OCI-LY1 (cell line): ENCODE measurements at regions not wholly inside any gene's neighbourhood (a gene's known extent, or its start where the extent isn't known, plus 50 kb on each side); places are given as distances from the start of the nearest gene placed in this dataset.
"Not testable (repeated sequence)": the region's sequence is repeated elsewhere in the genome, so short reads cannot be mapped to it uniquely, and the experiment has no call there.

Experiments used
- H2AFZ ChIP-seq: fragments of 200-600 bp; sonication (generic), shearing (Covaris generic); 2 replicates; pipeline ENCODE4 v1.6.0; 2014; ENCODE audit warnings: antibody characterized with exemption, mild to moderate bottlenecking, low read length
- H3F3A ChIP-seq: fragments of 200-600 bp; sonication (generic), shearing (Covaris generic); 2 replicates; pipeline ENCODE4 v1.6.0; 2014; ENCODE audit warnings: mild to moderate bottlenecking, antibody characterized with exemption, low read length, moderate library complexity; ENCODE audit not compliant: insufficient read depth
- H3K27ac ChIP-seq: fragments of 200-600 bp; sonication (generic); 2 replicates; pipeline ENCODE4 v1.5.1; 2014; ENCODE audit warnings: low read length, mixed run types, mild to moderate bottlenecking, low read depth; ENCODE audit not compliant: poor library complexity, severe bottlenecking
- H3K27me3 ChIP-seq: fragments of 200-600 bp; sonication (generic); 2 replicates; pipeline ENCODE4 v1.6.0; 2014; ENCODE audit warnings: antibody characterized with exemption, mild to moderate bottlenecking, low read length, moderate library complexity; ENCODE audit not compliant: insufficient read depth
- H3K36me3 ChIP-seq: fragments of 200-600 bp; sonication (generic); 2 replicates; pipeline ENCODE4 v1.6.1; 2014; ENCODE audit warnings: mild to moderate bottlenecking, antibody characterized with exemption, low read length, moderate library complexity, mixed read lengths; ENCODE audit not compliant: insufficient read depth
- H3K4me1 ChIP-seq: fragments of 200-600 bp; sonication (generic); 2 replicates; pipeline ENCODE4 v1.5.1; 2014; ENCODE audit warnings: mild to moderate bottlenecking, low read length, moderate library complexity; ENCODE audit not compliant: insufficient read depth, severe bottlenecking
- H3K4me2 ChIP-seq: fragments of 200-600 bp; sonication (generic), shearing (Covaris generic); 2 replicates; pipeline ENCODE4 v1.6.1; 2014; ENCODE audit warnings: low read length
- H3K4me3 ChIP-seq: fragments of 200-600 bp; sonication (generic); 2 replicates; pipeline ENCODE4 v1.5.1; 2014; ENCODE audit warnings: low read length, low read depth, mild to moderate bottlenecking, mixed read lengths; ENCODE audit not compliant: poor library complexity, severe bottlenecking
- H3K79me2 ChIP-seq: fragments of 200-600 bp; shearing (Covaris generic); 2 replicates; pipeline ENCODE4 v1.6.1; 2016; ENCODE audit warnings: mixed run types, low read length, mixed read lengths; ENCODE audit not compliant: insufficient read depth
- H3K9ac ChIP-seq: fragments of 200-600 bp; sonication (generic), shearing (Covaris generic); 2 replicates; pipeline ENCODE4 v1.6.1; 2014; ENCODE audit warnings: mild to moderate bottlenecking, low read length, mixed read lengths
- H3K9me2 ChIP-seq: fragments of 200-600 bp; sonication (generic), shearing (Covaris generic); 2 replicates; pipeline ENCODE4 v1.6.1; 2014; ENCODE audit warnings: low read depth, mild to moderate bottlenecking, low read length, mixed read lengths
- H3K9me3 ChIP-seq: fragments of 200-600 bp; shearing (Covaris generic); 2 replicates; pipeline ENCODE4 v1.6.1; 2014; ENCODE audit warnings: low read length, mixed read lengths
- H4K20me1 ChIP-seq: fragments of 200-600 bp; sonication (generic), shearing (Covaris generic); 2 replicates; pipeline ENCODE4 v1.6.0; 2016; ENCODE audit warnings: mild to moderate bottlenecking, low read length; ENCODE audit not compliant: insufficient read depth
- CTCF ChIP-seq: fragments of 200-600 bp; sonication (generic), shearing (Covaris generic); IDR thresholded peaks from 2 replicates; pipeline ENCODE4 v1.5.1; 2017; ENCODE audit warnings: mild to moderate bottlenecking, antibody characterized with exemption, low read length, moderate library complexity, mixed read lengths
- EZH2 ChIP-seq: fragments of 200-600 bp; sonication (generic), shearing (Covaris generic); IDR thresholded peaks from 2 replicates; pipeline ENCODE4 v1.8.0; 2017; ENCODE audit warnings: borderline replicate concordance, mixed run types, mild to moderate bottlenecking, antibody characterized with exemption, low read length, moderate library complexity, mixed read lengths

DNA sequence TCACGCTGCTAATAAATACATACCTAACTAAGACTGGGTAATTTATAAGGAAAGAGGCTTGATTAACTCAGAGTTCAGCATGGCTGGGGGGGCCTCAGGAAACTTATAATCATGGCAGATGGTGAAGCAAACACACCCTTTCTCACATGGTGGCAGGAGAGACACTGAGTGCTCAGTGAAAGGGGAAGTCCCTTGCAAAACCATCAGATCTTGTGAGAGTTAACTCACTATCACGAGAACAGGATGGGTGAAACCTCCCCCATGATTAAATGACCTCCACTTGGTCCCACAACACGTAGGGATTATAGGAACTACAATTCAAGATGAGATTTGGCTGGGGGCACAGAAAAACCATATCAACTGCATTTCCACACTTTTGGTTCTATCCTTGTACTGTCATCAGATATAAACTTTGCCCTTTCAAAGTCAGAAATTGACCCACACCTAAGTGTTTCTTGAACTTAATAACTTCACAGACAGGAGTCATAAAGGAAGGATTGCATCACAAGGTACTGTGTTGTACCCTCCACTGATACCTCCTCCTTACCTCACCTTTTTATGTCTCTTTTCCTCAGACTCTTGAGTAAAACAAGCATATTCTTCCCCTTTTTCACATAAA lies 319.1 kb upstream of the PIK3R1 start:
- TF ChIP-seq EZH2, result no peak
- TF ChIP-seq CTCF, result no peak
- H2AFZ ChIP-seq, result no peak overlapping the region
- H3K9me3 ChIP-seq, result no peaks in the 10 kb centered on the region
- no peaks in the 10 kb centered on the region for H3K36me3 ChIP-seq
- no peaks in the 10 kb centered on the region for H3K9me2 ChIP-seq
- H3K9ac ChIP-seq, result no peak overlapping the region
- H3F3A ChIP-seq, result no peaks in the 10 kb centered on the region
- H3K79me2 ChIP-seq, result no peaks in the 10 kb centered on the region
- H4K20me1 ChIP-seq, result no peaks in the 10 kb centered on the region
- no peaks in the 10 kb centered on the region for H3K4me1 ChIP-seq
- no peak overlapping the region for H3K27ac ChIP-seq
- H3K4me3 ChIP-seq, result no peak overlapping the region
- no peak overlapping the region for H3K4me2 ChIP-seq
- H3K27me3 ChIP-seq, result no peaks in the 10 kb centered on the region

GRCh38 chr5:67889870-67890269 lies 325.7 kb upstream of the PIK3R1 start:
- not testable (repeated sequence) for H3K4me1 ChIP-seq, H3K36me3 ChIP-seq, H3F3A ChIP-seq, H3K9me3 ChIP-seq, H3K4me3 ChIP-seq, H3K27me3 ChIP-seq, H3K9ac ChIP-seq, H4K20me1 ChIP-seq, H2AFZ ChIP-seq, H3K9me2 ChIP-seq, H3K4me2 ChIP-seq, H3K79me2 ChIP-seq, H3K27ac ChIP-seq

- H4K20me1 ChIP-seq, result no peaks in the 10 kb centered on the region
- no peaks in the 10 kb centered on the region for H3K9me3 ChIP-seq
- no peak overlapping the region for H3K4me2 ChIP-seq
- no peaks in the 10 kb centered on the region for H3K9me2 ChIP-seq
- H3K4me1 ChIP-seq, result no peaks in the 10 kb centered on the region
- TF ChIP-seq CTCF (no peak), EZH2 (no peak)
- H3K36me3 ChIP-seq, result no peaks in the 10 kb centered on the region
- no peaks in the 10 kb centered on the region for H3K79me2 ChIP-seq
- no peak overlapping the region for H3K27ac ChIP-seq
- H3K9ac ChIP-seq, result no peak overlapping the region
- no peak overlapping the region for H3K4me3 ChIP-seq
- H3F3A ChIP-seq, result no peaks in the 10 kb centered on the region
- H3K27me3 ChIP-seq, result no peaks in the 10 kb centered on the region
- no peak overlapping the region for H2AFZ ChIP-seq
Observed at GRCh38 chr5:67887748-67888161, 327.8 kb upstream of the PIK3R1 start.

DNA sequence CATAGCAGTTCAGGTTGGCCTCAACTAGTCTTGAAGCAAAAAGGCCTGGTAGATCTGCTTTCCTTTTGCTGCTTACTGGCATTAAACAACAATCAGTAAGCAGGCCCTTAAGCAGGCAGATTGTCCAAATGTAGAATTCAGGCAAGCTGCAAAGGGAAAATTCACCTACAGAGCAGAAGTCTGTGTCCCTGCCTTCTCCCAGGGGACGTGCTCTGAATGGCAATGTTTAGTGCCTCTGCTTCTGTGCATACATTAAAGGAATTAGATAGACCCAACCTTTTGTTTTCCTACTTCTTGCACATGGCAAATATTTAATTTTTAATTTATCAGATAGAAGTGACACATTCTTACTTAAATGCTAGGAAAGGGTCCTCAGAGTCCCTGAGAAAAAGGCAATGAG lies 328.8 kb upstream of the PIK3R1 start:
- Histone ChIP-seq H2AFZ (no peak overlapping the region), H3K4me3 (no peak overlapping the region), H3F3A (no peaks in the 10 kb centered on the region), H3K79me2 (no peaks in the 10 kb centered on the region), H4K20me1 (no peaks in the 10 kb centered on the region), H3K27ac (no peak overlapping the region), H3K36me3 (no peaks in the 10 kb centered on the region), H3K9me3 (no peaks in the 10 kb centered on the region), H3K27me3 (no peaks in the 10 kb centered on the region), H3K4me2 (no peak overlapping the region), H3K9ac (no peak overlapping the region), H3K9me2 (no peaks in the 10 kb centered on the region), H3K4me1 (no peaks in the 10 kb centered on the region)
- no peak for TF ChIP-seq CTCF
- TF ChIP-seq EZH2, result no peak
